H1 (cell line): ENCODE measurements at regions not wholly inside any gene's neighbourhood (a gene's known extent, or its start where the extent isn't known, plus 50 kb on each side); places are given as distances from the start of the nearest gene placed in this dataset.

Experiments
- CTCF ChIA-PET: fragments of 300-600 bp; sonication (Branson Sonifier 250); formaldehyde crosslinking; loops from one replicate; lab custom pipeline; 2021; ENCODE audit not compliant: partially characterized antibody; lab: Charles Lee
- POLR2A ChIA-PET: fragments of 300-600 bp; sonication (Branson Sonifier 250); formaldehyde crosslinking; loops from one replicate; lab custom pipeline; 2021; ENCODE audit warnings: inconsistent platforms; ENCODE audit not compliant: partially characterized antibody; lab: Charles Lee
- DNase-seq, 2 experiments: peaks; one replicate each; pipeline versions ENCODE4 v3.0.0 to v3.0.0-alpha.2; 2010 to 2022; ENCODE audit warnings: low spot score in 2 of 2, low read depth in 1 of 2, mixed read lengths in 1 of 2
- FAIRE-seq: peaks from 2 replicates; lab custom pipeline; 2011; peaks lifted over from hg19 to GRCh38; lab: Jason Lieb, UNC
- H2AFZ ChIP-seq: 2 replicates; pipeline ENCODE4 v1.8.1; 2012; ENCODE audit warnings: low read length, inconsistent platforms
- H2AK5ac ChIP-seq: 2 replicates; pipeline ENCODE4 v1.6.1; 2013; ENCODE audit warnings: low read depth, low read length
- H2BK120ac ChIP-seq: replicated peaks from 2 replicates; pipeline ENCODE3; 2013; ENCODE audit warnings: low read depth, low read length, inconsistent platforms
- H2BK12ac ChIP-seq: 2 replicates; pipeline ENCODE4 v1.6.1; 2013; ENCODE audit warnings: low read depth, low read length
- H2BK15ac ChIP-seq: 2 replicates; pipeline ENCODE4 v1.6.1; 2013; ENCODE audit warnings: low read length
- H2BK20ac ChIP-seq: 2 replicates; pipeline ENCODE4 v1.6.1; 2013; ENCODE audit warnings: low read length
- H2BK5ac ChIP-seq: 2 replicates; pipeline ENCODE4 v1.6.1; 2013; ENCODE audit warnings: low read depth, low read length
- H3K14ac ChIP-seq: 2 replicates; pipeline ENCODE4 v1.6.1; 2013; ENCODE audit warnings: inconsistent platforms; ENCODE audit not compliant: insufficient read length
- H3K18ac ChIP-seq: 2 replicates; pipeline ENCODE4 v1.6.1; 2013; ENCODE audit warnings: low read length; ENCODE audit errors: extremely low read depth
- H3K23ac ChIP-seq: 2 replicates; pipeline ENCODE4 v1.6.1; 2013; ENCODE audit warnings: inconsistent platforms; ENCODE audit not compliant: insufficient read length
- H3K23me2 ChIP-seq: 2 replicates; pipeline ENCODE4 v1.6.1; 2013; ENCODE audit warnings: low read depth, low read length
- H3K27ac ChIP-seq: 2 replicates; pipeline ENCODE4 v1.6.1; 2011; ENCODE audit warnings: low read depth, low read length, inconsistent platforms
- H3K27me3 ChIP-seq, 4 experiments: replicated peaks in 1 of 4; 1 replicate in 1 of 4; 2 replicates in 3 of 4; pipeline versions ENCODE4 v1.6.1 to v1.8.1; 2011 to 2013; ENCODE audit warnings: low read length in 3 of 4, mild to moderate bottlenecking in 3 of 4, inconsistent platforms in 2 of 4, mixed read lengths in 2 of 4, moderate library complexity in 1 of 4; ENCODE audit not compliant: control insufficient read depth in 3 of 4, insufficient read depth in 3 of 4; ENCODE audit errors: extremely low read depth in 1 of 4
- H3K36me3 ChIP-seq, 4 experiments: 2 replicates each; pipeline versions ENCODE4 v1.6.1 to v1.8.1; 2011 to 2013; ENCODE audit warnings: mild to moderate bottlenecking in 4 of 4, low read length in 3 of 4, moderate library complexity in 2 of 4, control low read depth in 1 of 4, inconsistent platforms in 1 of 4; ENCODE audit not compliant: insufficient read depth in 4 of 4, control insufficient read depth in 2 of 4
- H3K4ac ChIP-seq: replicated peaks from 2 replicates; pipeline ENCODE3; 2013; ENCODE audit warnings: low read length, low read depth, mixed read lengths, inconsistent platforms; ENCODE audit not compliant: insufficient read length
- H3K4me1 ChIP-seq, 4 experiments: replicated peaks in 1 of 4; 1 replicate in 1 of 4; 2 replicates in 3 of 4; pipeline versions ENCODE4 v1.6.1 to v1.8.1; 2011 to 2013; ENCODE audit warnings: low read length in 3 of 4, inconsistent platforms in 2 of 4, mixed read lengths in 1 of 4; ENCODE audit not compliant: insufficient read depth in 4 of 4, control insufficient read depth in 3 of 4
- H3K4me2 ChIP-seq, 2 experiments: 2 replicates each; pipeline versions ENCODE4 v1.6.1 to v1.8.1; 2011 to 2013; ENCODE audit warnings: low read depth in 2 of 2, low read length in 2 of 2, control low read depth in 1 of 2, inconsistent platforms in 1 of 2, mild to moderate bottlenecking in 1 of 2; ENCODE audit not compliant: insufficient read depth in 1 of 2
- H3K4me3 ChIP-seq, 4 experiments: fragments of 200-600, 300-600 bp in 1 of 4; sonication (generic), shearing (Covaris generic), sonication (Bioruptor Twin) in 1 of 4; 2 replicates each; pipeline versions ENCODE4 v1.5.1 to v1.8.1; 2011 to 2016; ENCODE audit warnings: low read length in 4 of 4, low read depth in 3 of 4, control low read depth in 2 of 4, inconsistent platforms in 2 of 4, mild to moderate bottlenecking in 2 of 4, mixed read lengths in 1 of 4, moderate library complexity in 1 of 4; ENCODE audit not compliant: insufficient read depth in 2 of 4; ENCODE audit errors: extremely low read depth in 1 of 4
- H3K56ac ChIP-seq: replicated peaks from 2 replicates; pipeline ENCODE3; 2013; ENCODE audit warnings: low read depth, mild to moderate bottlenecking, mixed read lengths, low read length, inconsistent platforms; ENCODE audit not compliant: insufficient read length
- H3K79me1 ChIP-seq: 2 replicates; pipeline ENCODE4 v1.6.1; 2013; ENCODE audit warnings: low read depth, low read length, control low read depth
- H3K79me2 ChIP-seq, 2 experiments: 2 replicates each; pipeline versions ENCODE4 v1.6.1 to v1.8.1; 2012 to 2013; ENCODE audit warnings: low read length in 2 of 2, mild to moderate bottlenecking in 2 of 2, inconsistent platforms in 1 of 2; ENCODE audit not compliant: insufficient read depth in 2 of 2, control insufficient read depth in 1 of 2
- H3K9ac ChIP-seq, 4 experiments: replicated peaks in 1 of 4; 1 replicate in 1 of 4; 2 replicates in 3 of 4; pipeline versions ENCODE4 v1.6.1 to v1.8.1; 2011 to 2013; ENCODE audit warnings: low read depth in 3 of 4, low read length in 3 of 4, control low read depth in 2 of 4, mild to moderate bottlenecking in 2 of 4, moderate library complexity in 2 of 4, inconsistent platforms in 1 of 4; ENCODE audit errors: extremely low read depth in 1 of 4
- H3K9me3 ChIP-seq, 2 experiments: 2 replicates each; pipeline versions ENCODE4 v1.6.1 to v1.8.1; 2012 to 2013; ENCODE audit warnings: mild to moderate bottlenecking in 2 of 2, moderate library complexity in 2 of 2, control low read depth in 1 of 2, inconsistent platforms in 1 of 2, low read depth in 1 of 2, low read length in 1 of 2, mixed read lengths in 1 of 2; ENCODE audit not compliant: insufficient read depth in 2 of 2
- H4K20me1 ChIP-seq, 2 experiments: replicated peaks in 1 of 2; 2 replicates each; pipeline versions ENCODE3 to v1.8.1; 2011 to 2013; ENCODE audit warnings: inconsistent platforms in 2 of 2, low read length in 2 of 2, mild to moderate bottlenecking in 1 of 2; ENCODE audit not compliant: insufficient read depth in 2 of 2, control insufficient read depth in 1 of 2
- H4K5ac ChIP-seq: 2 replicates; pipeline ENCODE4 v1.6.1; 2013; ENCODE audit warnings: low read length, low read depth, mixed read lengths, inconsistent platforms; ENCODE audit not compliant: insufficient read length
- H4K8ac ChIP-seq: 2 replicates; pipeline ENCODE4 v1.8.0; 2013; ENCODE audit warnings: mild to moderate bottlenecking, moderate library complexity, low read length, inconsistent platforms; ENCODE audit not compliant: insufficient read depth; ENCODE audit errors: extremely low read depth
- H4K91ac ChIP-seq: replicated peaks from 2 replicates; pipeline ENCODE3; 2013; ENCODE audit warnings: low read length, mixed read lengths, inconsistent platforms; ENCODE audit not compliant: insufficient read length
- KDM5A ChIP-seq: fragments of 200-600 bp; IDR thresholded peaks from 2 replicates; pipeline ENCODE4 v1.7.1; 2012; ENCODE audit warnings: mild to moderate bottlenecking, low read length, inconsistent platforms, mixed read lengths
- TCF12 ChIP-seq: IDR thresholded peaks from 2 replicates; pipeline ENCODE4 v1.6.1; 2011; ENCODE audit warnings: low read depth, mild to moderate bottlenecking, low read length
- WGBS, 2 experiments: shearing (Covaris generic) in 1 of 2; methylation state at CpG; one replicate each; pipeline versions ENCODE4 v1.1.6 to v1.1.7; 2013 to 2015; ENCODE audit warnings: low lambda C conversion rate in 2 of 2, mixed read lengths in 2 of 2, inconsistent platforms in 1 of 2, low coverage in 1 of 2, missing lambda C conversion rate in 1 of 2; ENCODE audit not compliant: insufficient replicate concordance in 2 of 2, insufficient coverage in 1 of 2, insufficient read length in 1 of 2; ENCODE audit errors: extremely low coverage in 1 of 2, missing lambda C conversion rate in 1 of 2; 5-methylcytosine and 5-hydroxymethylcytosine counted together

- FAIRE-seq (no peak), DNase-seq (no peak)
- TF ChIP-seq TCF12 = no peak
- TF ChIP-seq KDM5A = no peak
- Histone ChIP-seq H3K23ac (no peak overlapping the region), H3K9me3 (peaks cover 12 to 25% of the 10 kb centered on the region in 2 experiments; a peak in 3 of 4 replicates), H2BK5ac (no peak overlapping the region), H3K27ac (no peak overlapping the region), H3K9ac (no peak overlapping the region), H3K56ac (no peak overlapping the region), H2AFZ (no peak overlapping the region), H2BK12ac (no peak overlapping the region), H3K4me2 (no peak overlapping the region), H2AK5ac (no peak overlapping the region), H2BK20ac (no peak overlapping the region), H3K18ac (no peak overlapping the region), H4K8ac (no peak overlapping the region), H3K4ac (no peak overlapping the region), H2BK120ac (no peak overlapping the region), H4K5ac (no peak overlapping the region), H3K4me1 (no peaks in the 10 kb centered on the region), H3K27me3 (no peaks in the 10 kb centered on the region), H2BK15ac (no peak overlapping the region), H3K79me1 (no peaks in the 10 kb centered on the region), H3K79me2 (no peaks in the 10 kb centered on the region), H3K23me2 (no peaks in the 10 kb centered on the region; the same call in 1 of the 2 replicates), H3K36me3 (no peaks in the 10 kb centered on the region), H4K91ac (no peak overlapping the region), H3K14ac (no peak overlapping the region), H4K20me1 (no peaks in the 10 kb centered on the region), H3K4me3 (no peak overlapping the region)
- 78% methylated on average over 2 of the region's 2 CpGs; no CpG with 5 or more reads in 1 of the 2 experiments for WGBS, 2 experiments
- CTCF ChIA-PET = no interaction called here
- POLR2A ChIA-PET = no interaction called here
Measured at GRCh38 chr16:52016387-52016786, 530.6 kb downstream of the TOX3 start.
